ENCODE measurements at regions not wholly inside any gene's neighbourhood (a gene's known extent, or its start where the extent isn't known, plus 50 kb on each side); places are given as distances from the start of the nearest gene placed in this dataset.
"Not testable (repeated sequence)": the region's sequence is repeated elsewhere in the genome, so short reads cannot be mapped to it uniquely, and the experiment has no call there.

- no peak for DNase-seq (ENCODE audit: low read depth in 2 of 3, low spot score in 2 of 3)
Observed at GRCh38 chr10:119996944-119997343, 104.4 kb downstream of the SEC23IP start.

GRCh38 chr10:119997429-119997828, 104.9 kb downstream of the SEC23IP start:
- no peak for DNase-seq (ENCODE audit: low read depth in 2 of 3, low spot score in 2 of 3)

GRCh38 chr10:120002785-120003184, 110.3 kb downstream of the SEC23IP start:
- no peak for DNase-seq (ENCODE audit: low read depth in 2 of 3, low spot score in 2 of 3)

- no peak for DNase-seq (ENCODE audit: low read depth in 2 of 3, low spot score in 2 of 3)
Observed at GRCh38 chr10:120005207-120006201, 113.0 kb downstream of the SEC23IP start.

- DNase-seq (ENCODE audit: low read depth in 2 of 3, low spot score in 2 of 3): no peak
Observed at GRCh38 chr10:120007261-120007660, 114.7 kb downstream of the SEC23IP start.

- DNase-seq (ENCODE audit: low read depth in 2 of 3, low spot score in 2 of 3): no peak
Observed at GRCh38 chr10:120011359-120012130, 119.0 kb downstream of the SEC23IP start.

- DNase-seq (ENCODE audit: low read depth in 2 of 3, low spot score in 2 of 3): no peak
Observed at GRCh38 chr10:120012131-120012400, 119.5 kb downstream of the SEC23IP start.

- no peak for DNase-seq (ENCODE audit: low read depth in 2 of 3, low spot score in 2 of 3)
Observed at GRCh38 chr10:120012566-120012965, 120.0 kb downstream of the SEC23IP start.

GRCh38 chr10:120014031-120014430, 121.5 kb downstream of the SEC23IP start:
- DNase-seq (ENCODE audit: low read depth in 2 of 3, low spot score in 2 of 3): no peak

- no peak for DNase-seq (ENCODE audit: low read depth in 2 of 3, low spot score in 2 of 3)
Observed at GRCh38 chr10:120015064-120015463, 122.5 kb downstream of the SEC23IP start.

- no peak for DNase-seq (ENCODE audit: low read depth in 2 of 3, low spot score in 2 of 3)
Observed at GRCh38 chr10:120016906-120017305, 124.4 kb downstream of the SEC23IP start.

- no peak for DNase-seq (ENCODE audit: low read depth in 2 of 3, low spot score in 2 of 3)
Observed at GRCh38 chr10:120017733-120018417, 125.3 kb downstream of the SEC23IP start.

GRCh38 chr10:120018695-120019094, 126.2 kb downstream of the SEC23IP start:
- no peak for DNase-seq (ENCODE audit: low read depth in 2 of 3, low spot score in 2 of 3)

GRCh38 chr10:120019568-120019967, 127.0 kb downstream of the SEC23IP start:
- DNase-seq (ENCODE audit: low read depth in 2 of 3, low spot score in 2 of 3): no peak

GRCh38 chr10:120022357-120022756, 129.8 kb downstream of the SEC23IP start:
- no peak for DNase-seq (ENCODE audit: low read depth in 2 of 3, low spot score in 2 of 3)

- no peak for DNase-seq (ENCODE audit: low read depth in 2 of 3, low spot score in 2 of 3)
Observed at GRCh38 chr10:120034236-120034635, 141.7 kb downstream of the SEC23IP start.

- no peak for DNase-seq (ENCODE audit: low read depth in 2 of 3, low spot score in 2 of 3)
Observed at GRCh38 chr10:120039046-120039445, 146.5 kb downstream of the SEC23IP start.

- DNase-seq (ENCODE audit: low read depth in 2 of 3, low spot score in 2 of 3): no peak
Observed at GRCh38 chr10:120039826-120040225, 147.3 kb downstream of the SEC23IP start.

GRCh38 chr10:120041807-120042559, 149.5 kb downstream of the SEC23IP start:
- DNase-seq (ENCODE audit: low read depth in 2 of 3, low spot score in 2 of 3): no peak

GRCh38 chr10:120042705-120043104, 150.2 kb downstream of the SEC23IP start:
- no peak for DNase-seq (ENCODE audit: low read depth in 2 of 3, low spot score in 2 of 3)

- not testable (repeated sequence) for DNase-seq (ENCODE audit: low read depth in 2 of 3, low spot score in 2 of 3)
Observed at GRCh38 chr10:120047373-120047772, 154.8 kb downstream of the SEC23IP start.

All from activated CD8-positive, alpha-beta memory T cell treated with anti-CD3 and anti-CD28 coated beads for 48 hours (primary cell).